ENCODE measurements at regions not wholly inside any gene's neighbourhood (a gene's known extent, or its start where the extent isn't known, plus 50 kb on each side); places are given as distances from the start of the nearest gene placed in this dataset.

- in situ Hi-C loops (cut with HindIII; ENCODE audit: low sequenced_read_pairs), result no loop called here
- no peak for TF ChIP-seq CTCF (IDR thresholded peaks at IDR 0.05; ENCODE audit: low read depth, low read length, missing control alignments)
- no peak for DNase-seq (ENCODE audit: low read depth)
- H3K4me3 ChIP-seq (ENCODE audit: low read depth, low read length), result no peak overlapping the region
Observed at GRCh38 chr2:220931491-220931890, 640.6 kb downstream of the EPHA4 start.

- TF ChIP-seq CTCF (IDR thresholded peaks at IDR 0.05; ENCODE audit: low read depth, low read length, missing control alignments), result no peak
- in situ Hi-C loops (cut with HindIII; ENCODE audit: low sequenced_read_pairs), result no loop called here
- no peak for DNase-seq (ENCODE audit: low read depth)
- no peak overlapping the region for H3K4me3 ChIP-seq (ENCODE audit: low read depth, low read length)
Observed at GRCh38 chr2:220932041-220932440, 640.1 kb downstream of the EPHA4 start.

- no peak overlapping the region for H3K4me3 ChIP-seq (ENCODE audit: low read depth, low read length)
- no peak for TF ChIP-seq CTCF (IDR thresholded peaks at IDR 0.05; ENCODE audit: low read depth, low read length, missing control alignments)
- in situ Hi-C loops (cut with HindIII; ENCODE audit: low sequenced_read_pairs), result no loop called here
- no peak for DNase-seq (ENCODE audit: low read depth)
Observed at GRCh38 chr2:220935789-220936321, 636.2 kb downstream of the EPHA4 start.

GRCh38 chr2:220936641-220937197 is 635.4 kb downstream of the EPHA4 start:
- no peak for DNase-seq (ENCODE audit: low read depth)
- no peak for TF ChIP-seq CTCF (IDR thresholded peaks at IDR 0.05; ENCODE audit: low read depth, low read length, missing control alignments)
- H3K4me3 ChIP-seq (ENCODE audit: low read depth, low read length), result no peak overlapping the region
- in situ Hi-C loops (cut with HindIII; ENCODE audit: low sequenced_read_pairs), result no loop called here

GRCh38 chr2:220937245-220937644 is 634.9 kb downstream of the EPHA4 start:
- TF ChIP-seq CTCF (IDR thresholded peaks at IDR 0.05; ENCODE audit: low read depth, low read length, missing control alignments), result no peak
- DNase-seq (ENCODE audit: low read depth), result no peak
- H3K4me3 ChIP-seq (ENCODE audit: low read depth, low read length), result no peak overlapping the region
- in situ Hi-C loops (cut with HindIII; ENCODE audit: low sequenced_read_pairs), result no loop called here

- in situ Hi-C loops (cut with HindIII; ENCODE audit: low sequenced_read_pairs), result no loop called here
- no peak for TF ChIP-seq CTCF (IDR thresholded peaks at IDR 0.05; ENCODE audit: low read depth, low read length, missing control alignments)
- H3K4me3 ChIP-seq (ENCODE audit: low read depth, low read length), result no peak overlapping the region
- no peak for DNase-seq (ENCODE audit: low read depth)
Observed at GRCh38 chr2:220940646-220941045, 631.5 kb downstream of the EPHA4 start.

Measured in astrocyte of the cerebellum (primary cell).